IMR-90 (cell line): ENCODE measurements at regions not wholly inside any gene's neighbourhood (a gene's known extent, or its start where the extent isn't known, plus 50 kb on each side); places are given as distances from the start of the nearest gene placed in this dataset.

Experiments used
- ATAC-seq: fragments of 200-7000 bp; cut with Tn5 transposase; 2 replicates; pipeline ENCODE4 v1.9.1; 2020; ENCODE audit warnings: low read depth, mild to moderate bottlenecking, moderate library complexity
- BruUV-seq: library from RNA; stranded (reverse); fragments of 400-500 nt; replicated peaks from 2 replicates; lab custom pipeline; 2021; lab: Mats Ljungman, UMichigan
- CTCF ChIA-PET: fragments of 300-600 bp; formaldehyde crosslinking; extraction: SDS; loops from one replicate; lab custom pipeline; 2021; ENCODE audit warnings: antibody characterized with exemption; lab: Yijun Ruan, JAX
- POLR2A ChIA-PET: fragments of 300-600 bp; sonication (Branson Sonifier 250); formaldehyde crosslinking; loops from one replicate; lab custom pipeline; 2022; ENCODE audit warnings: antibody characterized with exemption; ENCODE audit not compliant: unreplicated experiment; lab: Charles Lee
- DNase-seq: peaks from one replicate; pipeline ENCODE4 v3.0.0; 2013
- H2AFZ ChIP-seq: replicated peaks from 2 replicates; pipeline ENCODE3; 2013; ENCODE audit warnings: low read length, mild to moderate bottlenecking; ENCODE audit not compliant: poor library complexity
- H2AK5ac ChIP-seq: 2 replicates; pipeline ENCODE4 v1.6.1; 2013; ENCODE audit warnings: low read depth, low read length, inconsistent platforms
- H2AK9ac ChIP-seq: replicated peaks from 2 replicates; pipeline ENCODE3; 2013; ENCODE audit warnings: mild to moderate bottlenecking, low read depth, low read length, moderate library complexity; ENCODE audit not compliant: poor library complexity
- H2BK120ac ChIP-seq: 2 replicates; pipeline ENCODE4 v1.6.1; 2013; ENCODE audit warnings: low read depth, low read length, inconsistent platforms
- H2BK15ac ChIP-seq: 3 replicates; pipeline ENCODE4 v1.6.1; 2013; ENCODE audit warnings: low read depth, low read length, inconsistent platforms
- H2BK20ac ChIP-seq: 2 replicates; pipeline ENCODE4 v1.6.1; 2013; ENCODE audit warnings: low read depth, mild to moderate bottlenecking, inconsistent platforms, low read length, moderate library complexity
- H2BK5ac ChIP-seq: 2 replicates; pipeline ENCODE4 v1.6.1; 2013; ENCODE audit warnings: mild to moderate bottlenecking, low read depth, low read length, inconsistent platforms; ENCODE audit not compliant: poor library complexity, severe bottlenecking
- H3K14ac ChIP-seq: replicated peaks from 2 replicates; pipeline ENCODE4 v1.6.1; 2013; ENCODE audit warnings: low read depth, low read length, inconsistent platforms
- H3K18ac ChIP-seq: 2 replicates; pipeline ENCODE4 v1.6.1; 2013; ENCODE audit warnings: low read depth, low read length, control low read depth
- H3K23ac ChIP-seq: 2 replicates; pipeline ENCODE4 v1.6.1; 2013; ENCODE audit warnings: low read depth, low read length, inconsistent platforms
- H3K27ac ChIP-seq: 2 replicates; pipeline ENCODE4 v1.5.1; 2013; ENCODE audit warnings: mild to moderate bottlenecking, control low read depth, low read length; ENCODE audit not compliant: insufficient read depth
- H3K27me3 ChIP-seq: 2 replicates; pipeline ENCODE4 v1.6.1; 2013; ENCODE audit warnings: low read length; ENCODE audit not compliant: control insufficient read depth, insufficient read depth
- H3K36me3 ChIP-seq: 2 replicates; pipeline ENCODE4 v1.6.1; 2013; ENCODE audit warnings: low read length, mixed read lengths; ENCODE audit not compliant: control insufficient read depth, insufficient read depth
- H3K4ac ChIP-seq: 2 replicates; pipeline ENCODE4 v1.6.1; 2013; ENCODE audit warnings: low read depth, low read length, inconsistent platforms
- H3K4me1 ChIP-seq: 2 replicates; pipeline ENCODE4 v1.6.1; 2013; ENCODE audit warnings: low read length, mixed read lengths; ENCODE audit not compliant: control insufficient read depth, insufficient read depth
- H3K4me2 ChIP-seq: 2 replicates; pipeline ENCODE4 v1.6.1; 2013; ENCODE audit warnings: low read depth, mild to moderate bottlenecking, control low read depth, low read length, moderate library complexity
- H3K4me3 ChIP-seq: 2 replicates; pipeline ENCODE4 v1.5.1; 2013; ENCODE audit warnings: low read depth, mild to moderate bottlenecking, control low read depth, low read length, moderate library complexity; ENCODE audit not compliant: insufficient read depth
- H3K56ac ChIP-seq: 2 replicates; pipeline ENCODE4 v1.6.1; 2013; ENCODE audit warnings: low read length, inconsistent platforms; ENCODE audit not compliant: insufficient read depth; ENCODE audit errors: extremely low read depth
- H3K79me1 ChIP-seq, 2 experiments: 2 replicates each; pipeline ENCODE4 v1.6.1; 2013; ENCODE audit warnings: low read length in 2 of 2, inconsistent platforms in 1 of 2, low read depth in 1 of 2
- H3K9ac ChIP-seq: 2 replicates; pipeline ENCODE4 v1.6.1; 2013; ENCODE audit warnings: low read depth, low read length, control low read depth
- H3K9me1 ChIP-seq: 2 replicates; pipeline ENCODE4 v1.6.1; 2013; ENCODE audit warnings: low read length, inconsistent platforms; ENCODE audit not compliant: insufficient read depth
- H3K9me3 ChIP-seq: 2 replicates; pipeline ENCODE4 v1.6.1; 2013; ENCODE audit warnings: low read length; ENCODE audit not compliant: control insufficient read depth, insufficient read depth
- H4K20me1 ChIP-seq: 2 replicates; pipeline ENCODE4 v1.6.1; 2013; ENCODE audit warnings: low read length, inconsistent platforms; ENCODE audit not compliant: insufficient read depth
- H4K5ac ChIP-seq: 2 replicates; pipeline ENCODE4 v1.6.1; 2013; ENCODE audit warnings: mild to moderate bottlenecking, low read depth, low read length, control low read depth
- H4K8ac ChIP-seq, 2 experiments: 2 replicates each; pipeline ENCODE4 v1.6.1; 2013; ENCODE audit warnings: low read depth in 2 of 2, low read length in 2 of 2, control low read depth in 1 of 2, inconsistent platforms in 1 of 2
- H4K91ac ChIP-seq: 2 replicates; pipeline ENCODE4 v1.6.1; 2013; ENCODE audit warnings: low read depth, low read length, inconsistent platforms; ENCODE audit not compliant: insufficient read depth
- BHLHE40 ChIP-seq: fragments of 150-350 bp; IDR thresholded peaks from 2 replicates; pipeline ENCODE4 v1.6.1; 2016; ENCODE audit warnings: mild to moderate bottlenecking, low read depth, low read length
- CEBPB ChIP-seq: IDR thresholded peaks from 2 replicates; pipeline ENCODE4 v1.6.1; 2012; ENCODE audit warnings: low read depth, low read length, improper control_type of control experiment
- CHD1 ChIP-seq: IDR thresholded peaks from 2 replicates; pipeline ENCODE4 v1.6.1; 2012; ENCODE audit warnings: low read depth, low read length, improper control_type of control experiment
- FOS ChIP-seq: fragments of 150-350 bp; IDR thresholded peaks from 2 replicates; pipeline ENCODE4 v1.6.1; 2016; ENCODE audit warnings: low read depth, low read length
- MAFK ChIP-seq: IDR thresholded peaks from 2 replicates; pipeline ENCODE4 v1.6.1; 2012; ENCODE audit warnings: low read depth, low read length, improper control_type of control experiment
- MAZ ChIP-seq: IDR thresholded peaks from 2 replicates; pipeline ENCODE4 v1.6.1; 2012; ENCODE audit warnings: low read depth, mild to moderate bottlenecking, low read length, improper control_type of control experiment, moderate library complexity, borderline replicate concordance
- NFE2L2 ChIP-seq: fragments of 150-350 bp; IDR thresholded peaks from 2 replicates; pipeline ENCODE4 v1.6.1; 2016; ENCODE audit warnings: low read depth, mild to moderate bottlenecking, low read length
- POLR2A ChIP-seq: IDR thresholded peaks from 2 replicates; pipeline ENCODE4 v1.6.1; 2012; ENCODE audit warnings: mild to moderate bottlenecking, low read depth, low read length
- RAD21 ChIP-seq: IDR thresholded peaks from 2 replicates; pipeline ENCODE4 v1.6.1; 2012; ENCODE audit warnings: low read length, improper control_type of control experiment
- SMC3 ChIP-seq: fragments of 150-350 bp; IDR thresholded peaks from 2 replicates; pipeline ENCODE4 v1.6.1; 2016; ENCODE audit warnings: low read depth, mild to moderate bottlenecking, antibody characterized with exemption, low read length, moderate library complexity
- WGBS, 2 experiments: methylation state at CpG; one replicate each; pipeline versions ENCODE4 v1.1.5 to v1.1.7; 2013; ENCODE audit warnings: missing lambda C conversion rate in 2 of 2; ENCODE audit not compliant: insufficient read length in 1 of 2; ENCODE audit errors: extremely low coverage in 2 of 2; 5-methylcytosine and 5-hydroxymethylcytosine counted together
- dilution Hi-C: fragments of 300-500 bp; cut with HindIII; formaldehyde crosslinking; loops from one replicate; pipeline ENCODE4 v1.14.3; 2018; ENCODE audit warnings: low sequenced_read_pairs; ENCODE audit not compliant: unreplicated experiment
- in situ Hi-C: fragments of 300-500 bp; cut with MboI; formaldehyde crosslinking; loops from 3 replicates; pipeline ENCODE4 v1.14.3; 2019; ENCODE audit warnings: low sequenced_read_pairs, inconsistent platforms, mixed read lengths
- intact Hi-C: fragments of 100-400 bp; cut with micrococcal nuclease; formaldehyde crosslinking; loops from 2 replicates; pipeline ENCODE4 v1.10.0; 2022
- TF ChIP-seq, protein P1 (sequence below): conservative IDR thresholded peaks from 2 replicates; pipeline ENCODE4 v1.5.1; 2012; ENCODE audit warnings: mild to moderate bottlenecking, low read depth, low read length, improper control_type of control experiment
- TF ChIP-seq, protein P2 (sequence below): fragments of 150-350 bp; IDR thresholded peaks from 2 replicates; pipeline ENCODE4 v1.6.1; 2016; ENCODE audit warnings: low read depth, mild to moderate bottlenecking, low read length, moderate library complexity, borderline replicate concordance

DNA sequence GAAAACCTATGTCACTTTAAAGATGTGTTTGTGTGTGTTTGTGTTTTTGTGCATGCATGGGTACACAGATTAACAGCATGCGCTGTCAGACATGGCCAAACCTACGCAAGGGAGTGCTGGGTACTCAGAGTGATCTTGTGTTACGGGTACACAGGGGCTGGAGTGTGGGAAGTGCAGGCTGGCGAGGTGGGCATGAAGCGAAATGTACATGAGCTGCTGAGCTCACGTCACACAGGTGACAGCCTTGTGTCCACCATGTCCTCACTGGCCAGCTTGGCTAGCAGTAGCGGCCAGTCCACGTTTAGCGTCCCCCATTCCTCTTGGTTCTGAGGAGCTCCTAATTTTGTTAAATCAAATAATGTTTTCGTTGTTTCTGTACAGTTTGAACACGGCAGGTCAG, 979.7 kb upstream of the TMEM132C start:
- Histone ChIP-seq H2BK15ac (no peak overlapping the region), H3K4ac (no peak overlapping the region), H2AFZ (no peak overlapping the region), H3K56ac (no peak overlapping the region), H3K4me1 (peaks cover 7% of the 10 kb centered on the region), H3K27me3 (no peaks in the 10 kb centered on the region), H3K9ac (no peak overlapping the region), H3K36me3 (no peaks in the 10 kb centered on the region), H3K27ac (no peak overlapping the region), H3K14ac (no peak overlapping the region), H4K5ac (no peak overlapping the region), H3K4me2 (no peak overlapping the region), H3K18ac (no peak overlapping the region), H3K4me3 (no peak overlapping the region), H2BK120ac (no peak overlapping the region), H2AK9ac (no peak overlapping the region), H2BK5ac (no peak overlapping the region), H2BK20ac (no peak overlapping the region), H4K20me1 (no peaks in the 10 kb centered on the region), H3K79me1 (no peaks in the 10 kb centered on the region), H3K9me3 (no peaks in the 10 kb centered on the region; the same call in 1 of the 2 replicates), H4K8ac (no peak overlapping the region), H4K91ac (no peak overlapping the region), H3K23ac (no peak overlapping the region), H2AK5ac (no peak overlapping the region; the same call in 1 of the 2 replicates), H3K9me1 (no peaks in the 10 kb centered on the region)
- dilution Hi-C loops (no loop called here), in situ Hi-C loops (no loop called here), intact Hi-C loops (no loop called here)
- DNase-seq, result no peak
- no TSS peak for BruUV-seq
- POLR2A ChIA-PET, result no interaction called here
- ATAC-seq, result no peak
- CTCF ChIA-PET, result interaction anchor here (0.5 to 1.8 kb wide), 2 partner anchors 179 to 341 kb away, joined by 3 to 4 read pairs; no protein-coding TSS in a partner anchor
- 73% methylated on average over 7 of the region's 11 CpGs; no CpG with 5 or more reads in 1 of the 2 experiments for WGBS, 2 experiments
- TF ChIP-seq, protein P1, sequence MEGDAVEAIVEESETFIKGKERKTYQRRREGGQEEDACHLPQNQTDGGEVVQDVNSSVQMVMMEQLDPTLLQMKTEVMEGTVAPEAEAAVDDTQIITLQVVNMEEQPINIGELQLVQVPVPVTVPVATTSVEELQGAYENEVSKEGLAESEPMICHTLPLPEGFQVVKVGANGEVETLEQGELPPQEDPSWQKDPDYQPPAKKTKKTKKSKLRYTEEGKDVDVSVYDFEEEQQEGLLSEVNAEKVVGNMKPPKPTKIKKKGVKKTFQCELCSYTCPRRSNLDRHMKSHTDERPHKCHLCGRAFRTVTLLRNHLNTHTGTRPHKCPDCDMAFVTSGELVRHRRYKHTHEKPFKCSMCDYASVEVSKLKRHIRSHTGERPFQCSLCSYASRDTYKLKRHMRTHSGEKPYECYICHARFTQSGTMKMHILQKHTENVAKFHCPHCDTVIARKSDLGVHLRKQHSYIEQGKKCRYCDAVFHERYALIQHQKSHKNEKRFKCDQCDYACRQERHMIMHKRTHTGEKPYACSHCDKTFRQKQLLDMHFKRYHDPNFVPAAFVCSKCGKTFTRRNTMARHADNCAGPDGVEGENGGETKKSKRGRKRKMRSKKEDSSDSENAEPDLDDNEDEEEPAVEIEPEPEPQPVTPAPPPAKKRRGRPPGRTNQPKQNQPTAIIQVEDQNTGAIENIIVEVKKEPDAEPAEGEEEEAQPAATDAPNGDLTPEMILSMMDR, result no peak
- TF ChIP-seq RAD21 (no peak), MAFK (no peak), NFE2L2 (no peak), SMC3 (no peak), FOS (no peak), CHD1 (no peak), CEBPB (no peak), BHLHE40 (no peak), MAZ (no peak), POLR2A (no peak)
- TF ChIP-seq, protein P2, sequence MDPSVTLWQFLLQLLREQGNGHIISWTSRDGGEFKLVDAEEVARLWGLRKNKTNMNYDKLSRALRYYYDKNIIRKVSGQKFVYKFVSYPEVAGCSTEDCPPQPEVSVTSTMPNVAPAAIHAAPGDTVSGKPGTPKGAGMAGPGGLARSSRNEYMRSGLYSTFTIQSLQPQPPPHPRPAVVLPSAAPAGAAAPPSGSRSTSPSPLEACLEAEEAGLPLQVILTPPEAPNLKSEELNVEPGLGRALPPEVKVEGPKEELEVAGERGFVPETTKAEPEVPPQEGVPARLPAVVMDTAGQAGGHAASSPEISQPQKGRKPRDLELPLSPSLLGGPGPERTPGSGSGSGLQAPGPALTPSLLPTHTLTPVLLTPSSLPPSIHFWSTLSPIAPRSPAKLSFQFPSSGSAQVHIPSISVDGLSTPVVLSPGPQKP, result no peak
